ENCODE measurements at regions not wholly inside any gene's neighbourhood (a gene's known extent, or its start where the extent isn't known, plus 50 kb on each side); places are given as distances from the start of the nearest gene placed in this dataset.

- no peak for DNase-seq (ENCODE audit: low read depth)
- H3K4me3 ChIP-seq (ENCODE audit: low read depth, low read length) = no peak overlapping the region
- no peak for TF ChIP-seq POLR2A (IDR thresholded peaks at IDR 0.05; ENCODE audit: extremely low read depth, insufficient read length)
- TF ChIP-seq, protein P1, sequence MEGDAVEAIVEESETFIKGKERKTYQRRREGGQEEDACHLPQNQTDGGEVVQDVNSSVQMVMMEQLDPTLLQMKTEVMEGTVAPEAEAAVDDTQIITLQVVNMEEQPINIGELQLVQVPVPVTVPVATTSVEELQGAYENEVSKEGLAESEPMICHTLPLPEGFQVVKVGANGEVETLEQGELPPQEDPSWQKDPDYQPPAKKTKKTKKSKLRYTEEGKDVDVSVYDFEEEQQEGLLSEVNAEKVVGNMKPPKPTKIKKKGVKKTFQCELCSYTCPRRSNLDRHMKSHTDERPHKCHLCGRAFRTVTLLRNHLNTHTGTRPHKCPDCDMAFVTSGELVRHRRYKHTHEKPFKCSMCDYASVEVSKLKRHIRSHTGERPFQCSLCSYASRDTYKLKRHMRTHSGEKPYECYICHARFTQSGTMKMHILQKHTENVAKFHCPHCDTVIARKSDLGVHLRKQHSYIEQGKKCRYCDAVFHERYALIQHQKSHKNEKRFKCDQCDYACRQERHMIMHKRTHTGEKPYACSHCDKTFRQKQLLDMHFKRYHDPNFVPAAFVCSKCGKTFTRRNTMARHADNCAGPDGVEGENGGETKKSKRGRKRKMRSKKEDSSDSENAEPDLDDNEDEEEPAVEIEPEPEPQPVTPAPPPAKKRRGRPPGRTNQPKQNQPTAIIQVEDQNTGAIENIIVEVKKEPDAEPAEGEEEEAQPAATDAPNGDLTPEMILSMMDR (IDR thresholded peaks at IDR 0.05; ENCODE audit: low read depth, low read length) = no peak
- TF ChIP-seq, protein P2, sequence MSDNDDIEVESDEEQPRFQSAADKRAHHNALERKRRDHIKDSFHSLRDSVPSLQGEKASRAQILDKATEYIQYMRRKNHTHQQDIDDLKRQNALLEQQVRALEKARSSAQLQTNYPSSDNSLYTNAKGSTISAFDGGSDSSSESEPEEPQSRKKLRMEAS (IDR thresholded peaks at IDR 0.05; ENCODE audit: low read depth, low read length) = no peak
- no peak for TF ChIP-seq MYC (IDR thresholded peaks at IDR 0.05; ENCODE audit: low read depth, low read length)
These were observed 797.3 kb downstream of the MAT2B start for GRCh38 chr5:164302533-164303235.

GRCh38 chr5:164303646-164304215 is 798.3 kb downstream of the MAT2B start:
- TF ChIP-seq, protein P2 (IDR thresholded peaks at IDR 0.05; ENCODE audit: low read depth, low read length) = no peak
- TF ChIP-seq, protein P1 (IDR thresholded peaks at IDR 0.05; ENCODE audit: low read depth, low read length) = no peak
- TF ChIP-seq POLR2A (IDR thresholded peaks at IDR 0.05; ENCODE audit: extremely low read depth, insufficient read length) (no peak), MYC (IDR thresholded peaks at IDR 0.05; ENCODE audit: low read depth, low read length) (no peak)

GRCh38 chr5:164306662-164307061 is 801.2 kb downstream of the MAT2B start:
- H3K4me3 ChIP-seq (ENCODE audit: low read depth, low read length) = no peak overlapping the region
- TF ChIP-seq MYC (IDR thresholded peaks at IDR 0.05; ENCODE audit: low read depth, low read length) (no peak), POLR2A (IDR thresholded peaks at IDR 0.05; ENCODE audit: extremely low read depth, insufficient read length) (no peak)
- TF ChIP-seq, protein P2 (IDR thresholded peaks at IDR 0.05; ENCODE audit: low read depth, low read length) = no peak
- TF ChIP-seq, protein P1 (IDR thresholded peaks at IDR 0.05; ENCODE audit: low read depth, low read length) = no peak
- DNase-seq (ENCODE audit: low read depth) = no peak

More at GRCh38 chr5:164303646-164304215, 798.3 kb downstream of the MAT2B start:
- no peak for DNase-seq (ENCODE audit: low read depth)
- no peak overlapping the region for H3K4me3 ChIP-seq (ENCODE audit: low read depth, low read length)

DNA sequence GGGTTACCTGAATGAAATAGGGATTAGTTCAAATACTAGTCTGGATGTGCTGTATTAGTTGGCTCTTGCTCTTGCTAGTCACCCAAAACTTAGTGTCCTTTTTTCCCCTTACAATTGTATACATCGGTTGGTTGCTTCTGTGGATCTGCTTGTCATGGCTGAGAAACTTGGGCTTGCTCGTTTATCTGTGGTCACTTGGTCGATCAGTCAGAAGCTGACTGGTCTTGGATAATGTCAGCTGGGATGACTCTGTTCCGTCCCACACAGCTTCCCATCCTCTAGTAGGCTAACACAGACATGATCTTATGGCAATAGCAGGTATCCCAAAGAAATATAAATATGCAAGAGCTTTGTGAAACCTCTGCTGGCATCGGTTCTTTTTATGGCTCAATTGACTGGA is 807.4 kb downstream of the MAT2B start:
- no peak for DNase-seq (ENCODE audit: low read depth)
- no peak overlapping the region for H3K4me3 ChIP-seq (ENCODE audit: low read depth, low read length)
- TF ChIP-seq, protein P1 (IDR thresholded peaks at IDR 0.05; ENCODE audit: low read depth, low read length) = no peak
- TF ChIP-seq POLR2A (IDR thresholded peaks at IDR 0.05; ENCODE audit: extremely low read depth, insufficient read length) (no peak), MYC (IDR thresholded peaks at IDR 0.05; ENCODE audit: low read depth, low read length) (no peak)
- TF ChIP-seq, protein P2 (IDR thresholded peaks at IDR 0.05; ENCODE audit: low read depth, low read length) = no peak

DNA sequence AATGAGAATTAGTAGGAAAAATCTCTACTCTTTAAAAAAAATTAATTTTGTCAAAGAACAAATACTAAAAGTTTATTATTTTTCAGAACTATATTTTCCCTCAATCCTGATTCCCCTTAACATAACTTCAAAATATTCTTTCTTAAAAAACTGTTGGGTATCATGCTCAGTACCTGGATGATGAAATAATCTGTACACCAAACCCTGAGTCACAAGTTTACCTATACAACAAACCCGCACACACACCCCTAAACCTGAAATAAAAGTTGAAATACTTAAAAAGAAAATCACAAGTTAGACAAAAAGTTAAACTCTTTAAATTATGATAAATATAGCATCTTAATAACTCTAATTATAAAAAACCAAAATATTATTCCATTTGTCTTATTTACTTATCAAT is 812.3 kb downstream of the MAT2B start:
- H3K4me3 ChIP-seq (ENCODE audit: low read depth, low read length) = no peak overlapping the region
- no peak for DNase-seq (ENCODE audit: low read depth)
- TF ChIP-seq, protein P1 (IDR thresholded peaks at IDR 0.05; ENCODE audit: low read depth, low read length) = no peak
- TF ChIP-seq MYC (IDR thresholded peaks at IDR 0.05; ENCODE audit: low read depth, low read length) (no peak), POLR2A (IDR thresholded peaks at IDR 0.05; ENCODE audit: extremely low read depth, insufficient read length) (no peak)
- TF ChIP-seq, protein P2 (IDR thresholded peaks at IDR 0.05; ENCODE audit: low read depth, low read length) = no peak

Measured in NB4 (cell line).